Fibroblast of the aortic adventitia (primary cell): ENCODE measurements at regions not wholly inside any gene's neighbourhood (a gene's known extent, or its start where the extent isn't known, plus 50 kb on each side); places are given as distances from the start of the nearest gene placed in this dataset.

Source experiments
- DNase-seq: peaks from one replicate; pipeline ENCODE4 v3.0.0-alpha.2; 2010; ENCODE audit warnings: low read depth
- H3K4me3 ChIP-seq: 2 replicates; pipeline ENCODE4 v1.5.1; 2011; ENCODE audit warnings: low read depth, mild to moderate bottlenecking, control low read depth, low read length, moderate library complexity
- TF ChIP-seq, protein P1 (sequence below): IDR thresholded peaks from 2 replicates; pipeline ENCODE4 v1.5.1; 2011; ENCODE audit warnings: mild to moderate bottlenecking, low read length, control low read depth, inconsistent platforms; ENCODE audit not compliant: insufficient read depth

DNA sequence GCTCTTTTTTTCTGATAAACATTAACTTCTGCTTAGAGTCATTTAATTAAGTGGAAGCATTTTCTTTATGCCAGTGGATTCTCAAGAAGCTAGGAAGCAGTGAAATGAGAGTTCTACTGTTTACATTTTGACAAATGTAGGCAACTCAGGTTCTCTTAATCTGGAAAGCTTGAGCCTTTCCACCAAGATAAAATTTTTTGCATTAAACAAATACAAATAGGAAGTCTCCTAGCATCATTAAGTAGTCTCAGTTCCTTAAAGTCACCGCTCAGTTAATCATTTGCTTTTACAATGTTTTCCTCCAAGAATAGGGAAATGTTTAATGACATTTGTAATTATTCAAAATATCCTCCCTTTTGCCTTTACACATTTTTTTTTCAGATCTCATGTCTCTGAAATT, 290.4 kb upstream of the PDE4D start:
- TF ChIP-seq, protein P1, sequence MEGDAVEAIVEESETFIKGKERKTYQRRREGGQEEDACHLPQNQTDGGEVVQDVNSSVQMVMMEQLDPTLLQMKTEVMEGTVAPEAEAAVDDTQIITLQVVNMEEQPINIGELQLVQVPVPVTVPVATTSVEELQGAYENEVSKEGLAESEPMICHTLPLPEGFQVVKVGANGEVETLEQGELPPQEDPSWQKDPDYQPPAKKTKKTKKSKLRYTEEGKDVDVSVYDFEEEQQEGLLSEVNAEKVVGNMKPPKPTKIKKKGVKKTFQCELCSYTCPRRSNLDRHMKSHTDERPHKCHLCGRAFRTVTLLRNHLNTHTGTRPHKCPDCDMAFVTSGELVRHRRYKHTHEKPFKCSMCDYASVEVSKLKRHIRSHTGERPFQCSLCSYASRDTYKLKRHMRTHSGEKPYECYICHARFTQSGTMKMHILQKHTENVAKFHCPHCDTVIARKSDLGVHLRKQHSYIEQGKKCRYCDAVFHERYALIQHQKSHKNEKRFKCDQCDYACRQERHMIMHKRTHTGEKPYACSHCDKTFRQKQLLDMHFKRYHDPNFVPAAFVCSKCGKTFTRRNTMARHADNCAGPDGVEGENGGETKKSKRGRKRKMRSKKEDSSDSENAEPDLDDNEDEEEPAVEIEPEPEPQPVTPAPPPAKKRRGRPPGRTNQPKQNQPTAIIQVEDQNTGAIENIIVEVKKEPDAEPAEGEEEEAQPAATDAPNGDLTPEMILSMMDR = no peak
- no peak overlapping the region for H3K4me3 ChIP-seq
- no peak for DNase-seq

DNA sequence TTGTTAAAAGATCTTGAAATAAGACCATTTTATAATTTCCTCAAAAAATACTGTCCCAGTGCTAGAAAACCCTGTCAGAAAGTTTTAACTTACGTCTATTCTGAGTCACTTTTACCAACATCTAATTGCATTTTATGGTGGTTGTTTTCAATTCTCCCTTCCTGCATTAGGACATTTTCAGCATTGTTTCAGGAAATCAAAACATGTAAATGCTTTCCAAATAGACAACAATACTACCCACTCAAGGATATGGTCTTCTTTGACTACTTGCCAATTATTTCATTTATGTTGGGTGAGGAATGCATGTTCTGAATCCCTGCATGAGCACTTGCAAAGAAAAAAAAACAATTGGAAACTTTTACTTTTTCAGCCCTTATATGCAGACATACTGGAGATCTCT, 284.6 kb upstream of the PDE4D start:
- TF ChIP-seq, protein P1 = no peak
- no peak for DNase-seq
- no peak overlapping the region for H3K4me3 ChIP-seq

DNA sequence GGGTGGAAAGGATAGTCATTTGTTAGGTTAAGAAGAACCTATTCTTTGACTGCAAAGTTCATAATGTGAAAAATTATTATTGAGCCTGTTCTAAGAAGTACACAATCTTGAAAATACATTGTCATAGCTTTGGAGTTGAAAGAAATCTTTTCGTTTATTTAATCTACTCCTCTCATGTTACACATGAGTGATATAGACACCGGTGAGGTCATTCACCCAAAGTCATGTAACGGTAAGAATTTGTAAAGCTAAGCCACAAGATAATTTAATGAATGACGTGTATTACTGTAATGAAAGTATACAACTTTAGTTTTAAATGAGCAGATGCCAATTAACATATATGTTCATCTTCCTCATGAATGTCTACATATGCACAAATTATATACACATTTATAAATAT, 284.1 kb upstream of the PDE4D start:
- DNase-seq = no peak
- TF ChIP-seq, protein P1 = no peak
- no peak overlapping the region for H3K4me3 ChIP-seq

DNA sequence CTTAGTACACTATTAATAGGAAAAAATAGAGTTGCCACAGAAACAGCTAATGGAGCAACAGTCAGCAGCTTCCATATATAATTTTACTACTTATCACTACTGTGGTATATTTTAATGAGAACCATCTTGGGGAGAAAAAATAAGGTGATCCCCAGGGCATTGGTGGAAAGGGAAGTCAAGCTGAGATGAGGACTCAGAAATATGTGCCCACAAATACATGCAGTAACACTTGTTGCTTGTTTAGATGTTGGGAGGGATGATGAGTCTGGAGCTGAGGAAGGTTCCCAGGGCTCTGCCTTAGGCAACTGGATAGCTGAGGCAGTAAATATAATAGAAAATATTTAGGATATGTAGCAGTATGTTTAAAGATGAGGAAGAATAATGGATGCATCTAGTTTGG, 280.1 kb upstream of the PDE4D start:
- no peak overlapping the region for H3K4me3 ChIP-seq
- TF ChIP-seq, protein P1 = no peak
- DNase-seq = no peak

DNA sequence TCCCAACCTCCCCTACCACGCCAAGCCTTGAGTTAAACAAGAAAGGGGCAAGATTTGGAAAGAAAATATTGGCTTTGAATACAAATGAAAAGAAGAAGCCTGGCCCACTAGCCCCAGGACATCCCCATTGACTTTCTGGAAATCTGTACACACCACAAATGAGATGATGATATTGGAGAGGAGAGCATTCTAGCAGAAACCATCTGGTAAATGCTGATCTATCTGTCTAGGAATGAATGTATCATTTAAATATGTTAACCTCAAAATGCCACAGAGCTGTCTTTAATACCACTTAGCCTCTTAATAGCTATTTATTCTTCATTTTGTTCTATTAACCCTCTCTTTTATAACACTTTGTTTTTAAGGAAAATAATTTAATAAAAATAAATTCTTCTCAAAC, 270.2 kb upstream of the PDE4D start:
- DNase-seq = no peak
- TF ChIP-seq, protein P1 = no peak
- no peak overlapping the region for H3K4me3 ChIP-seq

- DNase-seq = no peak
- TF ChIP-seq, protein P1 = no peak
- no peak overlapping the region for H3K4me3 ChIP-seq
These were observed 268.9 kb upstream of the PDE4D start for GRCh38 chr5:60162441-60162840.

- TF ChIP-seq, protein P1 = peak; percentile 59
- H3K4me3 ChIP-seq = no peak overlapping the region
- DNase-seq = peak; percentile 27
These were observed 267.9 kb upstream of the PDE4D start for GRCh38 chr5:60161340-60161934.
